ENCODE measurements at regions not wholly inside any gene's neighbourhood (a gene's known extent, or its start where the extent isn't known, plus 50 kb on each side); places are given as distances from the start of the nearest gene placed in this dataset.

- DNase-seq: no peak
Measured at GRCh38 chr2:220880623-220881596, 691.2 kb downstream of the EPHA4 start.

GRCh38 chr2:220882507-220882906, 689.6 kb downstream of the EPHA4 start:
- no peak for DNase-seq

GRCh38 chr2:220885593-220885992, 686.5 kb downstream of the EPHA4 start:
- no peak for DNase-seq

- no peak for DNase-seq
Measured at GRCh38 chr2:220887271-220887870, 684.7 kb downstream of the EPHA4 start.

GRCh38 chr2:220887876-220888275, 684.2 kb downstream of the EPHA4 start:
- DNase-seq: no peak

GRCh38 chr2:220890931-220891330, 681.2 kb downstream of the EPHA4 start:
- no peak for DNase-seq

GRCh38 chr2:220891405-220891804, 680.7 kb downstream of the EPHA4 start:
- no peak for DNase-seq

GRCh38 chr2:220892018-220892634, 680.0 kb downstream of the EPHA4 start:
- no peak for DNase-seq

GRCh38 chr2:220893411-220893810, 678.7 kb downstream of the EPHA4 start:
- DNase-seq: no peak

GRCh38 chr2:220894069-220894468, 678.0 kb downstream of the EPHA4 start:
- DNase-seq: no peak

- no peak for DNase-seq
Measured at GRCh38 chr2:220899492-220899891, 672.6 kb downstream of the EPHA4 start.

- no peak for DNase-seq
Measured at GRCh38 chr2:220904015-220904414, 668.1 kb downstream of the EPHA4 start.

GRCh38 chr2:220913384-220913783, 658.7 kb downstream of the EPHA4 start:
- no peak for DNase-seq

GRCh38 chr2:220915092-220915623, 656.9 kb downstream of the EPHA4 start:
- DNase-seq: no peak

GRCh38 chr2:220916931-220917330, 655.2 kb downstream of the EPHA4 start:
- no peak for DNase-seq

GRCh38 chr2:220930271-220931076, 641.6 kb downstream of the EPHA4 start:
- DNase-seq: no peak

GRCh38 chr2:220931491-220931890, 640.6 kb downstream of the EPHA4 start:
- DNase-seq: no peak

- no peak for DNase-seq
Measured at GRCh38 chr2:220932041-220932440, 640.1 kb downstream of the EPHA4 start.

GRCh38 chr2:220935789-220936321, 636.2 kb downstream of the EPHA4 start:
- DNase-seq: no peak

GRCh38 chr2:220936641-220937197, 635.4 kb downstream of the EPHA4 start:
- DNase-seq: no peak
